ENCODE measurements at regions not wholly inside any gene's neighbourhood (a gene's known extent, or its start where the extent isn't known, plus 50 kb on each side); places are given as distances from the start of the nearest gene placed in this dataset.

DNA sequence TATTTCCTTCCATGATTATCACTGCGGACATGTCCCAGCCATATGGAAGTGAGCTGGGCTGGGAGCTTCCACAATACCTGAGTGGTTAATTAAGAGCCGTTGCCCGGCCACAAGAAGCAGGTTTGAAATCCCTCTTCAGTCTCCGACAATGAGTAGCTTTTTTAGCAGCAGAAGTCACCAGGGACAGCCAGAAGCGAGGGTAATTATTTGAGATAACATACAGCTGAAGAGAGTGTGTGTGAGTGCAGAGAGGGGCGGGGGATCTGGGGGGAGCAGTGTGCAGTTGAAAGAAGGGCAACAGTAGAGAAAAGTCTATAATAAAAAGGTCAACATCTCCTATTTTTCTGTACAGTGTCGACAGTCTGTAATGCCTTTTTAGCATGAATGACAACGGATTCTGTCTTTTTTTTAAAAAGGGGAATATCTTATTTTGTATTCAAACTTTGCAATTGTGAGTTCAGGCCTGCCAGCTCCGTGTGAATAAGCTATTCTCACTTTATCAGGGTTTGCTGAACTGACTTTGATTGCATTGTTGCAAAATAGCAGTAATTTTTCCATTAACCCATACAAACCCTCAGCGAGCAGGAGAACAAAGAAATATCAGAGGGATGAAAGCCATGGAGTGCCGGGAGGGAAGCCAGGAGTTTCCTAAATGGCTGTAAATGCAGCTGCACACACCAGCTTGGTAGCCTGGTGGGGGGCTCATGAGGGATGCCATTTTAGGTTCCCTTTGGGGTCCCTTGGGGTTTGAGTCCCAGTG, 220.3 kb upstream of the IRX3 start:
- no peak for DNase-seq (ENCODE audit: low read depth)
- TF ChIP-seq CTCF (IDR thresholded peaks at IDR 0.05; ENCODE audit: low read depth, low read length, missing control alignments): no peak
- no peak overlapping the region for H3K4me3 ChIP-seq (ENCODE audit: low read depth, low read length)

DNA sequence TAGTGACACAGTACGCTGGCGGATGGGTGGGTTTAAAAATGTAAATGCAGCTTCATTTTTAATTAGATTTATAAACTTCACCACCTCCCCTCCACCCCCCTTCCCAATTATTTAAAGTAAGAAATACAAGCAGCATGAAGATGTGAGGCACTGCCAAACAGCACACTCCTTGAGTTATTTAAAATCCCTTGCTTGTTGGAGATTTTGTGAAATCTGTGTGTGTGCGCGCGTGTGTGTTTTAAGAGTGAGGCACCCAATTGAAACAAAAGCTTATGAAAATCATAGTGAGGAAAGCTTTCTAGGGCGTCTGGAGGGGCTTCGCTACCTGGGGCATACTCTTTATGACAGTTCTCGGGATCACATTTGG, 219.6 kb upstream of the IRX3 start:
- no peak for TF ChIP-seq CTCF (IDR thresholded peaks at IDR 0.05; ENCODE audit: low read depth, low read length, missing control alignments)
- no peak for DNase-seq (ENCODE audit: low read depth)
- H3K4me3 ChIP-seq (ENCODE audit: low read depth, low read length): no peak overlapping the region

DNA sequence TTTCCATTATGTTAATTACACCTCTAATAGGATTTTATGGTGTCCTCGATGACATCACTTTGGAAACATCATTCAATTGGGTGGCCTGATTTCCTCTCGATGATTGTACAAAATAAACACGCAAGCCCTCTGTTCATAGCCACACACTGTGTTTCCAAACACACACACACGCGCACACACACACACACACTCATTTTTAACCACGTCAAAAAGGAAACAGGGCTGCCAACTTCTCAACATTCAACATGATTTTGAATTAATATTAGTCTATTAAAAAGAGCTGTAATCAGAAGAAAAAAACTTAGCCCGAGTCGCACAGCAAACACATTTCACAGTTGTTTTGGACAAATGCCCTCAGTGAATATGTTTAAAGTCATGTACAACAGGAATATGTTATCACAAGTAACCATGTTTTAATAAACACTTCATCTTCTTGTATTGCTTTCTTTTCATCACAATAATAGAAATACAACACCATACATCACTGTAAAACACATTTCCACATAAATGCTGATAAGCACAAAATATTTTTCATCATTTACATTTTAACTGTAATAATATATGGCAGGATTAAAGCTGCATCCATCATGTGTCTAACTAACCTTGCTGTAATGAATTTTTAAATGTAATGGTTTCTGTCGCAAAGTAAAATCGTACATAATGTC, 219.1 kb upstream of the IRX3 start:
- no peak for DNase-seq (ENCODE audit: low read depth)

DNA sequence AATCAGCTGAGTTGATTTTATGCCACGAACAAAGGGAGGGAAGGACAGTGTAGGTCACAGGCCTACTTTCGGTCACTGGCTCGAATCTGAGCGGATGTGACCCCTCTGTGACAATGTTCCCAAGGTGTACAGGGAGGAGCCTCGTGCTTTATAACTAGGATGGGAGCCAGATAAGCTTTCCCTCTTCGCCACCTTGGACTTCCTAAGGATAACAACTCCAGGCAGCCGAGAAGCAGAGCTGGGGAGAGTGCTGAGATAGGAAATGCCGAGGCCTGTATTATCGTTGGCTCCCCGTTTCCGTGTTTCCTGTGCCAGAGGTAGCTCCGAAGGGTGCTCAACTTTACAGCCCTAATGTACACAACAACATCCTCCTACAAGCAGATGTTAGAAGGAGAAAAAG, 217.8 kb upstream of the IRX3 start:
- H3K4me3 ChIP-seq (ENCODE audit: low read depth, low read length): no peak overlapping the region
- TF ChIP-seq CTCF (IDR thresholded peaks at IDR 0.05; ENCODE audit: low read depth, low read length, missing control alignments): no peak
- DNase-seq (ENCODE audit: low read depth): no peak

More for the DNA sequence above, 219.1 kb upstream of the IRX3 start:
- no peak for TF ChIP-seq CTCF (IDR thresholded peaks at IDR 0.05; ENCODE audit: low read depth, low read length, missing control alignments)
- no peak overlapping the region for H3K4me3 ChIP-seq (ENCODE audit: low read depth, low read length)

DNA sequence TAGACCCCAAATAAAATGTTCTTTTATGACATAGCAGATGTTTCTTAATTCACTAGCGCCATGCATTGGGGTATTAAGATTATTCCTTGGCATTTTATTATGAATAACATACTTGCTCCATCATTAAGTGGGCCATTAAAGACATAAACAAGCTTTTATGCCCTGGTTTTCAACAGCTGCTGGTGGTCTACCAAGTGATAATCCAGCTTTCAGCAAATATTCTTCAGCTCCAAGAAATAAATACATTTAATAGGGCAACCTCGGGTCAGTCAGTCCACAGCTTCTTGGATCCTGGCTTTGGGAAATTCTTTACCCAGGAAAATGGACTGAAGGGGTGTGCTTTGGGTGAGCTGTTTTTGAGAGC, 217.3 kb upstream of the IRX3 start:
- no peak for TF ChIP-seq CTCF (IDR thresholded peaks at IDR 0.05; ENCODE audit: low read depth, low read length, missing control alignments)
- DNase-seq (ENCODE audit: low read depth): no peak

GRCh38 chr16:54503011-54503855, 216.6 kb upstream of the IRX3 start:
- no peak for DNase-seq (ENCODE audit: low read depth)
- H3K4me3 ChIP-seq (ENCODE audit: low read depth, low read length): no peak overlapping the region
- no peak for TF ChIP-seq CTCF (IDR thresholded peaks at IDR 0.05; ENCODE audit: low read depth, low read length, missing control alignments)

More for the DNA sequence above, 217.3 kb upstream of the IRX3 start:
- H3K4me3 ChIP-seq (ENCODE audit: low read depth, low read length): no peak overlapping the region

Measured in GM12864 (cell line).